ENCODE measurements at regions not wholly inside any gene's neighbourhood (a gene's known extent, or its start where the extent isn't known, plus 50 kb on each side); places are given as distances from the start of the nearest gene placed in this dataset.
"Not testable (repeated sequence)": the region's sequence is repeated elsewhere in the genome, so short reads cannot be mapped to it uniquely, and the experiment has no call there.

GRCh38 chr12:124678421-124678893 is 111.0 kb upstream of the NCOR2 start:
- Mint-ChIP-seq H3K4me1 (peaks cover 10% of the 10 kb centered on the region), H3K9me3 (no peaks in the 10 kb centered on the region), H3K4me3 (no peak overlapping the region), H3K36me3 (ENCODE audit: low read depth) (no peaks in the 10 kb centered on the region), H3K27me3 (no peaks in the 10 kb centered on the region), H3K27ac (no peak overlapping the region)
- ATAC-seq (replicated peaks), result no peak

GRCh38 chr12:124677552-124678356 is 110.3 kb upstream of the NCOR2 start:
- Mint-ChIP-seq H3K27me3 (no peaks in the 10 kb centered on the region), H3K9me3 (no peaks in the 10 kb centered on the region), H3K36me3 (ENCODE audit: low read depth) (no peaks in the 10 kb centered on the region), H3K4me3 (no peak overlapping the region), H3K4me1 (peaks cover 10% of the 10 kb centered on the region), H3K27ac (no peak overlapping the region)
- ATAC-seq (replicated peaks), result no peak

- H3K9me3 Mint-ChIP-seq, result no peaks in the 10 kb centered on the region
- no peaks in the 10 kb centered on the region for H3K36me3 Mint-ChIP-seq (ENCODE audit: low read depth)
- H3K27me3 Mint-ChIP-seq, result no peaks in the 10 kb centered on the region
- H3K4me1 Mint-ChIP-seq, result peaks cover 8% of the 10 kb centered on the region
- no peak overlapping the region for H3K27ac Mint-ChIP-seq
- no peak overlapping the region for H3K4me3 Mint-ChIP-seq
- no peak for ATAC-seq (replicated peaks)
Observed at GRCh38 chr12:124676714-124677462, 109.5 kb upstream of the NCOR2 start.

- H3K27ac Mint-ChIP-seq, result no peak overlapping the region
- no peak for ATAC-seq (replicated peaks)
- no peaks in the 10 kb centered on the region for H3K27me3 Mint-ChIP-seq
- no peak overlapping the region for H3K4me3 Mint-ChIP-seq
- H3K4me1 Mint-ChIP-seq, result peaks cover under 1% of the 10 kb centered on the region
- H3K36me3 Mint-ChIP-seq (ENCODE audit: low read depth), result no peaks in the 10 kb centered on the region
- no peaks in the 10 kb centered on the region for H3K9me3 Mint-ChIP-seq
Observed at GRCh38 chr12:124675881-124676713, 108.7 kb upstream of the NCOR2 start.

GRCh38 chr12:124674937-124675336 is 107.5 kb upstream of the NCOR2 start:
- Mint-ChIP-seq H3K27me3 (no peaks in the 10 kb centered on the region), H3K9me3 (no peaks in the 10 kb centered on the region), H3K4me1 (no peaks in the 10 kb centered on the region), H3K4me3 (no peak overlapping the region), H3K36me3 (ENCODE audit: low read depth) (no peaks in the 10 kb centered on the region), H3K27ac (no peak overlapping the region)
- no peak for ATAC-seq (replicated peaks)

- Mint-ChIP-seq H3K36me3 (ENCODE audit: low read depth) (no peaks in the 10 kb centered on the region), H3K9me3 (no peaks in the 10 kb centered on the region), H3K27me3 (no peaks in the 10 kb centered on the region), H3K4me1 (no peaks in the 10 kb centered on the region), H3K4me3 (no peak overlapping the region), H3K27ac (no peak overlapping the region)
- ATAC-seq (replicated peaks), result no peak
Observed at GRCh38 chr12:124673801-124674617, 106.6 kb upstream of the NCOR2 start.

GRCh38 chr12:124669271-124669721 is 101.9 kb upstream of the NCOR2 start:
- not testable (repeated sequence) for H3K4me3 Mint-ChIP-seq; H3K4me1 Mint-ChIP-seq; H3K9me3 Mint-ChIP-seq; H3K27ac Mint-ChIP-seq; H3K36me3 Mint-ChIP-seq (ENCODE audit: low read depth); H3K27me3 Mint-ChIP-seq; ATAC-seq (replicated peaks)

GRCh38 chr12:124668602-124669001 is 101.2 kb upstream of the NCOR2 start:
- no peak for ATAC-seq (replicated peaks)

GRCh38 chr12:124667506-124668326 is 100.3 kb upstream of the NCOR2 start:
- Mint-ChIP-seq H3K36me3 (ENCODE audit: low read depth) (no peaks in the 10 kb centered on the region), H3K27me3 (no peaks in the 10 kb centered on the region), H3K4me1 (no peaks in the 10 kb centered on the region), H3K9me3 (peaks cover 5% of the 10 kb centered on the region), H3K27ac (no peak overlapping the region), H3K4me3 (no peak overlapping the region)
- ATAC-seq (replicated peaks), result no peak

More at GRCh38 chr12:124668602-124669001, 101.2 kb upstream of the NCOR2 start:
- no peaks in the 10 kb centered on the region for H3K27me3 Mint-ChIP-seq
- H3K27ac Mint-ChIP-seq, result no peak overlapping the region
- H3K9me3 Mint-ChIP-seq, result peaks cover 5% of the 10 kb centered on the region
- H3K36me3 Mint-ChIP-seq (ENCODE audit: low read depth), result no peaks in the 10 kb centered on the region
- no peak overlapping the region for H3K4me3 Mint-ChIP-seq
- H3K4me1 Mint-ChIP-seq, result no peaks in the 10 kb centered on the region

- H3K27me3 Mint-ChIP-seq, result no peaks in the 10 kb centered on the region
- no peak overlapping the region for H3K27ac Mint-ChIP-seq
- peaks cover 5% of the 10 kb centered on the region for H3K9me3 Mint-ChIP-seq
- no peak for ATAC-seq (replicated peaks)
- H3K36me3 Mint-ChIP-seq (ENCODE audit: low read depth), result no peaks in the 10 kb centered on the region
- H3K4me1 Mint-ChIP-seq, result no peaks in the 10 kb centered on the region
- no peak overlapping the region for H3K4me3 Mint-ChIP-seq
Observed at GRCh38 chr12:124666722-124667259, 99.4 kb upstream of the NCOR2 start.

- Mint-ChIP-seq H3K27ac (no peak overlapping the region), H3K4me3 (no peak overlapping the region), H3K27me3 (no peaks in the 10 kb centered on the region), H3K4me1 (no peaks in the 10 kb centered on the region), H3K9me3 (peaks cover 5% of the 10 kb centered on the region), H3K36me3 (ENCODE audit: low read depth) (no peaks in the 10 kb centered on the region)
- no peak for ATAC-seq (replicated peaks)
Observed at GRCh38 chr12:124665511-124665910, 98.1 kb upstream of the NCOR2 start.

GRCh38 chr12:124664395-124665111 is 97.1 kb upstream of the NCOR2 start:
- H3K4me3 Mint-ChIP-seq, result no peak overlapping the region
- peaks cover 5% of the 10 kb centered on the region for H3K9me3 Mint-ChIP-seq
- no peak for ATAC-seq (replicated peaks)
- H3K36me3 Mint-ChIP-seq (ENCODE audit: low read depth), result no peaks in the 10 kb centered on the region
- no peaks in the 10 kb centered on the region for H3K4me1 Mint-ChIP-seq
- H3K27ac Mint-ChIP-seq, result no peak overlapping the region
- no peaks in the 10 kb centered on the region for H3K27me3 Mint-ChIP-seq
